NCI-H2081 (cell line): ENCODE measurements at regions not wholly inside any gene's neighbourhood (a gene's known extent, or its start where the extent isn't known, plus 50 kb on each side); places are given as distances from the start of the nearest gene placed in this dataset.
A peak's percentile ranks its signal among the peaks of the same experiment; 100 is the strongest.

Experiments
- DNase-seq, 2 experiments: peaks; one replicate each; lab custom pipeline; 2025; lab: John Stamatoyannopoulos, UW

DNA sequence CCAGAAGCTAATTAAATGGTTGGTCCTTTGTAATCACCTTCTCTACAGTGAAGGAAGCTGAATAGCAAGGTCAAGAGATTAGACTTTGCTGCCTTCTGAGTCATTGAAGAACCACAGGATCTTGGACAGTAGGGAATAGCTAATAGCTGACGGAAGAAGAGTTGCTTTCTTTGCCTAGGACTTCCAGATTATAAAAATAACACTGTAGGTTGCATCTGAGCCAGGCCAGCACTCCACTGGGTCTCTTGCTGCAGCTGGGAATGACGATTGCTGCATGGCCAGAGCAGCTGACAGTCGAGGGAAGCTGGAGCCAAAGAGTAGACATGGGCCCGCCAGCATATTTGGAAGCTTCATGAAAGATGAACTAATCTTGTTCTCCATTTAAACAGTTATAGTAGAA lies 81.5 kb upstream of the KCNMB2 start:
- DNase-seq = no peak

DNA sequence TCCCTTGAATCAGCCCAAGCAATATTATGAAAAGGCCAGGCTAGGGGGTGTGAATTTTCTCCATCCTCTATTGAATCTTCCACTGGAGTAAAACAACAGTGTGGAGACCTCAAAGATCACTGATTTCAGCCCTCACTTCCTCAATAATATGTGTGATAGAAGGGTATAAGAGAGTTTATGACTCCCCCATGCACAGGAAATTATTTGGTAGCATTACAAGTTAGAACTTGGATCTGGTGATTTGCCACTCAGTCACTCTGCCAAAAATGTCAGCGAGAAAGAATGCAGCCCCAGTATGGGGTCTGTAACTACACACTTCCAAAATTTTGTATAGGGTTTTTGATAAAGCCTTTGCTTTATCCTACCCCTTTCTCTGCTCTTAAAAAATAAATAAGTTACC lies 81.0 kb upstream of the KCNMB2 start:
- DNase-seq = peak in 1 of 2 experiments; percentile 37

DNA sequence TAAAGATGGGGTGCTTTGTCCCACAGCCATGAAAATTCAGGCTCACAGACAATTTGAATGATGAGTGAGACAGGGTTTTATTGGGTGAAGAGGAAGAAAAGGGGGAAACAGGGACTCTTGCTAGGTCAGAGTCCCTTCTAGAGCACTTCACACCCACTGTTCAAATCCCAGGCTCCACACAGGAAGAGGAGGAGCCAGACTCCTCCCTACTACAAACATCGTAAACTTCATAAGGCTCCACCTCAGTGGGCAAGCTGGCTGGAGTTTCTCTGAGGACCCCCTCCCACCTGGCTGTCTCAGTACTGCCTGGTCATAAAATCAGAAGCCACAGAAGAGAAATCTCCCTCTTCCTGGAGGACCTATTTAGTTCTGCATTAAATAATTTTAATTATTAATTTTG lies 80.3 kb upstream of the KCNMB2 start:
- peak in 1 of 2 experiments; percentile 63 for DNase-seq

DNA sequence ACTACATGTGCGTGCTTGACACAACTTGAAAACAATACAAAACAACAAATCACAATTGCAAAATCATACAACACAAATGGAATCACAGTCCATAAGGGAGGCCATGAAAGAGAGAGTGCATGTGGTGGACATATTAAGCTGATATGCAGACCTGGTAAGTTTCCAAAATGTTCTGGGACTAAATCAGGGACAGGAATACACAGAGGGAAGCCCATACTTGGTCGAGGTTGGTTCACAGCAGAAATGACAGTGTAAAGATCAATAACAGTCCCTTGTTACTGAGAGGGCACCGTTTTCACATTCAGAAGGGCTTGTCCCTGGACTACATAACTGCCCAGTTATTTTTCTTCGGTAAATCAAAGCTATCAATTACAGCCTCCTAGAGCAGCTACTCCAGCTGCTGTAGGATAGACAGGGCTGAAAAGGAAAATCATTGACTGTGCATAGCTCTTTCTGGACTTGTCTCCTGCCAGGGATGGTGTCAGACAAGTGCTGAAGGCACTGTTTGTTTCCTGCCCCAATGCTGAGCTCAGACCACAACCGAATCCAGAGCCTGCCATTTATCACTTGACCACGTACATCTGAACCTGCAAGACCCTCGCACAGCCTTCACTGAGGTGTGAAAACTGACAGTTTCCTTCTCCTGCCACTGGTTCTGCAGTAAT lies 79.5 kb upstream of the KCNMB2 start:
- peak in 1 of 2 experiments; percentile 43 for DNase-seq

DNA sequence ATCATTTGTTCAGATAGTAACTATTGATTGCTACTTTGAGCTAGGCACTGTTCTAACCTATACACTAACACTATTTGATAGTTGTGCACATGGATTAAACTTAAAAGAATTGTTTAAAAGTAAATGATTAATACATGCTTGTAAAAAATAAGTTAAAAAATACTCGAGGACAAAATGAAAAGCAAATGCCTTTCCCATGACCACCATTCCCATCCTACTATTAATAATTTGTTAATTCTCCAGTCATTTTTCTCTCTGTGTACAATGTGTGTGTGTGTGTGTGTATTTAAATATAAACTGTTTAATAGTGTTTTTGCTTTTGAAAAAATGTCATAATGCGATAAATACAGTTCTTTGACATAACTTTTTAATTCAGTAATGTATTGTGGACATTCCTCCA lies 78.7 kb upstream of the KCNMB2 start:
- no peak for DNase-seq

DNA sequence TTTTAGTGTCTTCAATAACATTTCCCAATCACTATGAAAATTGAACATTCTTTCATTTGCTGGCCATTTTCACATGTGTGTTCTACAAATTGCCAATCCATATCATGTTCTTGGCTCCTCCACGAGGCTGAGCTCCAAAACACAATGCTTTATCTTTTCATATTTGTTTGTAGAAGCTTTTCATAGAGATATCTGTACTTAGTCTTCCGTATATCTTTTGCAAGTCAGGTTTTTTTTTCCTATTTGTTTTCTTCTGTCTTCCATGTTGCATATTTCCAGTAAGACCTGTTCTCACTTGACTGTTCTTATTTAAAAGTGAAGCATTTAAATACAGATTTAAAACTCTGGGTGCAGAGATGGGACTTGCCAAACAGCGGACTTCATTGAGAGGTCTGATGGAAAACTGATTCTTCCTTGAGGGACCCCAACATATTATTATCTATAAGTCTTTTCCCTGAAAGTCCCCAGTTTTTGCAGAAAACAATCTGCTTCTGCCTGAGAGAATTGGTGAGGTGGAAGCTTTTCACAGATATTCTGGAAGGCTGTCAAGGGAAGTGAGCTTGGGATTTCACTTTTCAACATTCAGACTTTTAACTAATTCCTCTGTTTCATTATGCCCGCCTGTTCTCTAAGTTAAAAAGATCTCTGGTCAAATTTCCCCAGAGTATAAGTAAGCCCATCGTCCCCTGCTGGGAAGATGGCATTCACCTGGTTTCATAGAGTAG lies 77.8 kb upstream of the KCNMB2 start:
- no peak for DNase-seq

DNA sequence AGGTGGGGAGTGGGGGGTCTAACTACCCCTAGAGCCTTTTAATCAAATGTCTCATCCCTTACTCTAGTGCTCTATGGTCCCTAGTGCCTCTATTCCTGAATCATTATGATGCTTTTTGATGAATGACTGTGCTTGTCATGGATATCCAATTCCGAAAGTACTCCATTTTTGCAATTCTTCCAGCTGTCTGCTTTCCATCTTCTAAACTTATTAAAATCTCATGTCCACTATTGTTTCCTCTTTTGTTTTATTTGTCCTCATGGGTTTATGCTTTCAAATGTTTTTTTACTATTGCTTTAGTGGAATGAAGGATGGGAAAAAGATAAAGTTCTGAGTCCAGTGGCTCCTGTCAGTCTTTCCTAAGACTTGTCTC lies 77.2 kb upstream of the KCNMB2 start:
- DNase-seq = no peak

DNA sequence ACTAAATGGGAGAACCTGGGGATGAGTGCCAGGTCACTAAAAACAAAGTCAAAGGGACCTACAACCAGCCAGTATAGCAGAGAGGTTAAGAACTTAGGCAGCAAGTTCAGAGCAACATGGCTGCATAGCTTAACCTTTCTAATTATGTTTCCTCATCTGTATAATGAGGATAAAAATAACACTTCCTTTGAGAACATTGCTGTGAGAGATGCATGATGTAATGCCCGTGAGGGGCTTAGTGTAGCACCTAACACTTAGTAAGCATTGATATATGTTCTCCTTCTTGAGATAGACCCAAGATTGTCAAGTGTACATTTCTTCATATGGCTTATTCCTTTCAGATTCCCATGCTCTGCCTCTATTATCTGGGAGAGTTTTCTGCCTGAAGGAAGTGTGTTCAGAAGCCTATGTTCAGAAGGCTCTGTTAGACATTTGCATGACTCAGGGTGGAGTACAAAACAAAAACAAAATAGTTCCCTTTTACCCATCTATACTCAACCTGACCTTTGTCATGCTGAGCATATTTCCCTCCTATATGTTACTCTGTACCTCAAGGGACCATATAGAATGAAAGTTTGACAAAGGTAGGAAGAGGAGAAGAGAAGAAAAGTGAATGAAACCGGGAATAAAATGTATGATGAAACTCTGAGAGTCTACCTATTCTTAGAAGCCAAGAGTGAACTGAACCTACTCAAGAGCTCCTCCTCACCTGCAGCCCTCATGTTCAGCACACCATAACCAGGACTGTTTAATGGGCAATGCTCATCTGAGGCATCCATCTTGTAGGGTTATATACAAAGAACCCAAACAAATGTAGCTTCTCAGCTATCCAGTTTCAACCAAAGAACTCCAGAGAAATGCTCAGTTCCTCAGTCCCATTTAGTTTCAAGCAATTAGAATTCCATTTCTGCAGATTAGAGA lies 70.7 kb upstream of the KCNMB2 start:
- no peak for DNase-seq

DNA sequence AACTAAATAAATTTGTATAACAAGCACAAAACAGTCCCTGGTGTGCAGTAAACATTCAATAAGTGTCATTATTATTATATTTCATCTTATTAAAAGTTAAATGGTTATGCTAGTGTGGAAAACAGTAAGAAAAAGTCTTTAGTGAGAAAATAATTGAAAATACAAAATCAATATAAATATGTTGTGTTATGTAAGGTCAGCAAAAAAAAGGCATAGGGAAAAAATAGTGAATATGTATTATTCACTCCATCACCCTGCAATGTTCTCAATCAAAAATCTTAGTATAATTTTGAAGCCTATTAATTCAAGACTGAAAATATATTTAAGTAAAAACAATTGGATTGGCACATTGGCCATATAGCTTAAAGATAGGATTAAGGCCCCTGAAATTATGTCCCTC lies 63.3 kb upstream of the KCNMB2 start:
- no peak for DNase-seq

DNA sequence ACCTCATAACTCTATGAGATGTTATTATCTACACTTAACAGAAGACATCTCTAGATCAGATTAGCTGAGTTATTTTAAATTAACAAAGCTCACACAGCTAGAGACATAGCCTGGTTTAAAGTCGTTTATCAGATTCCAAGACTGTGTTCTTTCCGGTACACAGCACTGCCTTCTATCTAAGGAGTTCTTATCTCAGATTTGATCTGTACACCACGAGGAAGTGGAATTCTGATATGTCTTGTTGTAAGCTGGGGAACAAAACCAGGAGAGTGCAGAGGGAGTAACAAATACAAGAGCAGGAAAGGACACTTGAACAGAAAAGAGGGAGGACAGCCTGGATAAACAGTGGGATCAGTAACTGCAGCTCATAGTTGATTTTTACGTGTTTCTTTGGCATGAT lies 61.7 kb upstream of the KCNMB2 start:
- DNase-seq = no peak

DNA sequence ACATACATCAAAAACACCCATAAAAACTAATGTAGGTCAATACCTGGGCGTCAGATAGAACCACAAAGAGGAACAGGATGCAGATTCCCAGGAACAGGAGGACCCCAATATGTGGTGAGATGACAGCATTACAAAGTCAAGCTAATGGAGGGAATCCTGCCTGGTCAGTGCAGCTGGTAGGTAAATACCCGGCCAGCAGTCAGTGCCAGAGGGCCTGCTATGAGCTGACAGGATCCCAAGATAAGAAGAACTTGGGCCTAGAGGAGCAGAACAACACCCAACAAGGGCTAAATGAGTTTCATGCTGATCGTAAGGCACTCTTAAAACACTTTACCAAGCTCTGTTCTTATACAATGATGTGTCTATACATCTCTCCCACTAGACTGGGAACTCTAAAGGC lies 61.2 kb upstream of the KCNMB2 start:
- no peak for DNase-seq

DNA sequence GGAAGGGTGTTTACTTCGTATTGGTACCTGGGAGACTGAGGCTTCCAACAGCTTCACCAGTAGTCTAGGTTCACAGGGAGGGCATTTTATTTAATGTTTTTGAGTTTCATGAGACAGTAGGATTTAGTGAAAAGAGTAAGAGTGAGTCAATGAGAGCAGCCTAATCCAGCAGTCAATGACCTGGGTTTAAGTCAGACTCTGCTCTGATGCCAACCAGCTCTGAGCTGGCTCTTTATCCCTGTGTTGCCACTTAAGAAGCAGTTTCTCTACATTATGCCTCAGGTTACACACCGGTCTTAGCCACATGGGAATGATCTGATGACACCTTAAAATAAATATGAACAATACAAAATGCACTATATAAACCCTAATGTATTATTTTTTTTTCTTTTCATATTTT lies 59.4 kb upstream of the KCNMB2 start:
- DNase-seq = no peak

DNA sequence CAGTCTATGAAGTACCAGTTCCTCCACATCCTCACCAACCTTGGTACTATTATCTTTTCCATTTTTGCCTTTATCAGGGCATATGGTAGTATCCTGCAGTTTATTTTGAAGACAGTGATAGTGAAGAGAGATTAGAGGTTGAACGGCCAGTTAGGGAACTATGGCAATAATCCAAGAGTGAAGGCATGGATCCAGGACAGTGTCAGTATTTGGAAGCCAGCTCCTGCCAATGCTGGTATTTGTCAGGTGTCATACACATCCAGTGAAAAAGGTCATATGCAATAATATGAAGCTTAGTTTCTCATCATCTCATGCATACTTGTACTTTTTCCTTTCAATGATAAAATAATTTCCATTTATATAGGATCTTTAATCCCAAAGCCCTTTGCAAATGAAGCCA lies 56.8 kb upstream of the KCNMB2 start:
- DNase-seq = no peak

DNA sequence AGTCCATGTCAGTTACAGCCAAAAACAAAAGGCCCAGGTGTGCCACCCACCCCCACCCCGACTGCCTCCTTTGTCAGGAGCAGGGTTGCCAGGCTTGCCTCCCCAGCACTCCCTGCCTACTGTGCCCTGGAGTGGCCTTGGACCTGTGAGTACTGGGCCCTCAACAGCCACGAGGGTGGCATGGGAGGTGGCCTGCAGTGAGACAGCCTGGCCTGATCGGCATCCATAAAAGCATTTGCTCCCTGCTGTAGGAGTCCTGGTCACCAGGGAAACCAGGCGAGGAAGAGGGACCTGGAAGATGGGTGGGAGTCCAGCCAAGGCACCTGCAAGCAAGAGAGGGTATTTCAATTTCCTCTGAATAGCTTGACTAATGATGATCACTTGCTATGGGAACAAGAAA lies 56.4 kb upstream of the KCNMB2 start:
- peak; percentile 36 to 52 for DNase-seq

DNA sequence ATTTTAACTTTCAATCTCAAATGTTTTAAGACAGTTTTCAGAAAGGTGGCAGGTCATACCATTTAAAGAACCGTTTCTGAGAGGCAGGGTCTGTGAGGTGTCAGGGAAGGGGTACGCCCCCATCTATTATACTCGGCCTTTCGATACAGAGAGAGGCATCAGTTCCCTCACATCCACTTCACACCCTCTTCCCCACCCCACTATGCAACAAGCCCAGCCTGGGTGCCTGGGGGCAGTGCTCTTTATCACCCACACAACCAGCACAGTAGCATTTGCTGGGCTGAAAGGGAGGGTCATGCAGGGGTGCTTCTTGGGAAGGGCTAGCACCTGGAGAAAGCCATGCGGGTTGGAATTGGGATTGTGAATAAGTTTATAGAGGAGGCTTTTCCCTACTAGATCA lies 56.0 kb upstream of the KCNMB2 start:
- DNase-seq = no peak

DNA sequence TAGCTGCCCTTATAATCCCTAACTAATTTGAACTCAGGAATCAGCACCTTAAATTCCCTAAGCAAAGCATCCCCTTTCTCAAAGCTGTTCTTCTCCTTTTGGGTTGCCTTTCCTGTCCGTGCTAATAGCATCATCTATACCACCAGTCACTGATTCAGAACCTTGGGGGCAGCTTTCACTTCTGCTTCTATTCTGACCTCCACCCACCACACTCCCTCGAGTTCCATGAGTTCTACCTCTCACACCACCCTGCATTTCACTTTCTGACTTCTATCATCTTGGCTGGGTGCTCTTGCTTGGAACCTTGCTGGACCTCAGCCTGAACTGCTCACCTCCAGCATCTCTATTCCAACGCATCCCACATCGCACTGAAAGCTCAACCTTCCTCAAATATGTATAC lies 55.4 kb upstream of the KCNMB2 start:
- DNase-seq = no peak

DNA sequence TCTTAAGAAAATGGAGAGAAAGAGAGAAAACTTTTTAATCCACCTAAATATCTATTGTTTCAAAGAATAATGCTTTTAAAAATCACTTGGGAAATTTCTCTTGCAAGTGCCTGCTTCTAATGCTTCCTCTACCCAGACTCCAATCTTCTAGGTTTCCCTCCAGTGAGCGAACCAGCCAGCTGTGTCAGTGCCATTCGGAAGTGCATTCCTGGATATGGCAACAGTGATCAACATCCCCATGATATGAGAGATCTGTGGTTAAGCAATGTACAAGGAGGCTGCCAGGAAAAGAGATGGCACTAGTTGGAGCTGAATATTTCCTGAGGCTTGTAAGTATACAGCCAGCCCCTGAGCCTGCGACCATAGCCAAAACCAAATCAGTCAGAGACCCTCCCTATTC lies 53.3 kb upstream of the KCNMB2 start:
- DNase-seq = no peak

DNA sequence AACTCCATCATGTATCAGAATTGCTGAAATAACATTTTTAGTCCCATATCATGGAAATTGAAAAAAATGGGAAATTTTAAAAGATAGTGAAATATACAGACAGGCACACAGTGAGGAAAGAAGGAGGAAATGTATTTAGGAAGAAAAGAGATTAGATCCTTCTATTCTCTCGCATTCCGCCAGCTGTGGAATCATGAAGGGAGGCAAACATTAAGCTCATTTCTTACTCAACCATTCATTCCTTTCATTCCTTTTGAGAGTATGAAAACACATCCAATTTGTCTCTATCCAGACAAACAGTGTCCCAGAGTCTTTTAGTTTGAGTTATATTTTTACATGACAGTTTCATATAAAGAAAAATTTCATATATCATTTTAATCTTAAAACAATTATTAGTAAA lies 52.5 kb upstream of the KCNMB2 start:
- no peak for DNase-seq

DNA sequence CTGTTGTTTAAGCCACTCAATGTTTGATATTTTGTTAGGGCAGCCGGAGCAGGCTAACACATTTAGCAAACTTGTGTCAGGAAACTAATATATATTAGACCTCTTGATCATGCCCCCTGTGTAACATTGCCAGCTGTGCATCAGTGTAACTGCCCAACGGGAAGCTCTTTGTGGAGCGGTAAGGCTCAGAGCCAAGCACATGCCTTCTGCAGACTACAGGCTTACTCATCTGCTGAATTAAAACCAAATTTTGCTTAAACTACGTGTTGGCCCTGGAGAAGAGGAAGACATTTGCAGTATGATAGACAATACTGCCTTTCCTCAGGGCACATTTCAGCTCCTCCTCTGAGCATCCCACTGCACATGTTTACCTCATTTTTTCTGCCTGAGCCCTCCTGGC lies 50.5 kb upstream of the KCNMB2 start:
- DNase-seq = peak in 1 of 2 experiments; percentile 70
